IMR-90 (cell line): ENCODE measurements at regions not wholly inside any gene's neighbourhood (a gene's known extent, or its start where the extent isn't known, plus 50 kb on each side); places are given as distances from the start of the nearest gene placed in this dataset.
"Not testable (repeated sequence)": the region's sequence is repeated elsewhere in the genome, so short reads cannot be mapped to it uniquely, and the experiment has no call there.

Experiments
- BHLHE40 ChIP-seq: fragments of 150-350 bp; IDR thresholded peaks from 2 replicates; pipeline ENCODE4 v1.6.1; 2016; ENCODE audit warnings: mild to moderate bottlenecking, low read depth, low read length
- CEBPB ChIP-seq: IDR thresholded peaks from 2 replicates; pipeline ENCODE4 v1.6.1; 2012; ENCODE audit warnings: low read depth, low read length, improper control_type of control experiment
- FOS ChIP-seq: fragments of 150-350 bp; IDR thresholded peaks from 2 replicates; pipeline ENCODE4 v1.6.1; 2016; ENCODE audit warnings: low read depth, low read length
- MAFK ChIP-seq: IDR thresholded peaks from 2 replicates; pipeline ENCODE4 v1.6.1; 2012; ENCODE audit warnings: low read depth, low read length, improper control_type of control experiment
- MXI1 ChIP-seq: IDR thresholded peaks from 2 replicates; pipeline ENCODE4 v1.6.1; 2012; ENCODE audit warnings: low read depth, mild to moderate bottlenecking, low read length, moderate library complexity, borderline replicate concordance
- NFE2L2 ChIP-seq: fragments of 150-350 bp; IDR thresholded peaks from 2 replicates; pipeline ENCODE4 v1.6.1; 2016; ENCODE audit warnings: low read depth, mild to moderate bottlenecking, low read length
- POLR2A ChIP-seq: IDR thresholded peaks from 2 replicates; pipeline ENCODE4 v1.6.1; 2012; ENCODE audit warnings: mild to moderate bottlenecking, low read depth, low read length
- RAD21 ChIP-seq: IDR thresholded peaks from 2 replicates; pipeline ENCODE4 v1.6.1; 2012; ENCODE audit warnings: low read length, improper control_type of control experiment
- SMC3 ChIP-seq: fragments of 150-350 bp; IDR thresholded peaks from 2 replicates; pipeline ENCODE4 v1.6.1; 2016; ENCODE audit warnings: low read depth, mild to moderate bottlenecking, antibody characterized with exemption, low read length, moderate library complexity
- TF ChIP-seq, protein P1 (sequence below): conservative IDR thresholded peaks from 2 replicates; pipeline ENCODE4 v1.5.1; 2012; ENCODE audit warnings: mild to moderate bottlenecking, low read depth, low read length, improper control_type of control experiment
- TF ChIP-seq, protein P2 (sequence below): fragments of 150-350 bp; IDR thresholded peaks from 2 replicates; pipeline ENCODE4 v1.6.1; 2017; ENCODE audit warnings: mild to moderate bottlenecking, antibody characterized with exemption, low read length, low read depth

DNA sequence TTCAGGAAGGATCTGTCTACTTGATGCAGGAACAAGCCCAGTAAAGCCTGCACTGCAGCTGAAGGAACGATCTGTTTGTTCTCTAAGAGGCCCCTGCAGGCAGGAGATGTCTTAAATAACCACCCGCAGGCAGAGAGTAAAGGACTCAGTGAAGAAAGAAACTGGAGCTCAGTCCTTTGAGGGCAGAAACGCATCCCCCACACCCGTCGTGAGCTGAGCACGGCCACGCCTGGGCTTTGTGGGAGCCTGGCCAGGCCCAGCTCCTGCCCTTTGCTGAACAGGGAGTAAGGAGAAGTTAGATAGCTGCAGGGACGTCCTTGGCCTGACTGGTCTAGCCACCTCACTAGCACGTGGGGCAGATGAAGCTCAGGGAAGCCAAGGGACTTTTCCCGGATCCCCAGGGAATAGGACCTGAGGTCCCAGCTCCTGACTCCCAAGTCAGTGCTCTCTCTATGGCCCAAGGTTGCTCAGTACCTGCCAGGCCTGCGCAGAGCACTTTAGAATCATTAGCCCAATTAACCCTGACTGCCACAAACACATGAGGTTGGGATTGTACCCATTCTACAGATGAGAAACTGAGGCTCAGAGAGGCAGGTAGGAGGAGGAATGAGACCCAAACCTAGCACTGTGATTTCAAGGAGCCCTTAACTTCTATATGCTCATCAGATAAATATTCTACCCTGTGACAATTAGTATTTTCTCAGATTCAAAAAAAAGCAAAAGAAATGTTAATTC, 194.2 kb upstream of the SULF2 start:
- TF ChIP-seq, protein P1, sequence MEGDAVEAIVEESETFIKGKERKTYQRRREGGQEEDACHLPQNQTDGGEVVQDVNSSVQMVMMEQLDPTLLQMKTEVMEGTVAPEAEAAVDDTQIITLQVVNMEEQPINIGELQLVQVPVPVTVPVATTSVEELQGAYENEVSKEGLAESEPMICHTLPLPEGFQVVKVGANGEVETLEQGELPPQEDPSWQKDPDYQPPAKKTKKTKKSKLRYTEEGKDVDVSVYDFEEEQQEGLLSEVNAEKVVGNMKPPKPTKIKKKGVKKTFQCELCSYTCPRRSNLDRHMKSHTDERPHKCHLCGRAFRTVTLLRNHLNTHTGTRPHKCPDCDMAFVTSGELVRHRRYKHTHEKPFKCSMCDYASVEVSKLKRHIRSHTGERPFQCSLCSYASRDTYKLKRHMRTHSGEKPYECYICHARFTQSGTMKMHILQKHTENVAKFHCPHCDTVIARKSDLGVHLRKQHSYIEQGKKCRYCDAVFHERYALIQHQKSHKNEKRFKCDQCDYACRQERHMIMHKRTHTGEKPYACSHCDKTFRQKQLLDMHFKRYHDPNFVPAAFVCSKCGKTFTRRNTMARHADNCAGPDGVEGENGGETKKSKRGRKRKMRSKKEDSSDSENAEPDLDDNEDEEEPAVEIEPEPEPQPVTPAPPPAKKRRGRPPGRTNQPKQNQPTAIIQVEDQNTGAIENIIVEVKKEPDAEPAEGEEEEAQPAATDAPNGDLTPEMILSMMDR, result not testable (repeated sequence)
- not testable (repeated sequence) for TF ChIP-seq NFE2L2, BHLHE40, RAD21, SMC3, POLR2A, FOS, MXI1, CEBPB, MAFK
- TF ChIP-seq, protein P2, sequence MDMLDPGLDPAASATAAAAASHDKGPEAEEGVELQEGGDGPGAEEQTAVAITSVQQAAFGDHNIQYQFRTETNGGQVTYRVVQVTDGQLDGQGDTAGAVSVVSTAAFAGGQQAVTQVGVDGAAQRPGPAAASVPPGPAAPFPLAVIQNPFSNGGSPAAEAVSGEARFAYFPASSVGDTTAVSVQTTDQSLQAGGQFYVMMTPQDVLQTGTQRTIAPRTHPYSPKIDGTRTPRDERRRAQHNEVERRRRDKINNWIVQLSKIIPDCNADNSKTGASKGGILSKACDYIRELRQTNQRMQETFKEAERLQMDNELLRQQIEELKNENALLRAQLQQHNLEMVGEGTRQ, result not testable (repeated sequence)
